T-helper 2 cell treated with Interferon-gamma antibody and Interleukin-4, amounts not matched to agents 100 ng/mL and 5 ng/mL, for 36 hours (primary cell): ENCODE measurements at regions not wholly inside any gene's neighbourhood (a gene's known extent, or its start where the extent isn't known, plus 50 kb on each side); places are given as distances from the start of the nearest gene placed in this dataset.

Experiments used
- intact Hi-C: fragments of 100-400 bp; cut with micrococcal nuclease; formaldehyde crosslinking; loops from one replicate; pipeline ENCODE4 v1.15.1; 2023

DNA sequence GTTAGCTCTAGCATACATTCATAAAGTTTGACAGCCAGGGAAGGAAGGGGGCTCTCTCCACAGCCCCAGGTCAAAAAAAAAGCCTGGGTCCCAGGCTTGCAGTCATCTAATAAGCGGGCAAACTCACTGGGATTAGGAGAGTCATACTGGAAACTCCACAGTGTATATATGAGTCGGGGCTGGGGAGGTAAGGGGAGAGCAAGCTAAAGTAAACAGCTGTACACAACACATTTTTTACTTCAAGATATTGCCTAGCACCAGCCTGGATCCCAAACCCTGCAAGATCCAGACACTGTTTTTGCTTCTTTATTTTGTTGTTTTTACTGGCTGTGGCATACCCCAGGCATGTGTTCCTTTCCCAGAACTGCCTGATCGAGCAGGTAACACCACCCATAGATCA lies 291.3 kb upstream of the TANK start:
- intact Hi-C loops, result no loop called here

DNA sequence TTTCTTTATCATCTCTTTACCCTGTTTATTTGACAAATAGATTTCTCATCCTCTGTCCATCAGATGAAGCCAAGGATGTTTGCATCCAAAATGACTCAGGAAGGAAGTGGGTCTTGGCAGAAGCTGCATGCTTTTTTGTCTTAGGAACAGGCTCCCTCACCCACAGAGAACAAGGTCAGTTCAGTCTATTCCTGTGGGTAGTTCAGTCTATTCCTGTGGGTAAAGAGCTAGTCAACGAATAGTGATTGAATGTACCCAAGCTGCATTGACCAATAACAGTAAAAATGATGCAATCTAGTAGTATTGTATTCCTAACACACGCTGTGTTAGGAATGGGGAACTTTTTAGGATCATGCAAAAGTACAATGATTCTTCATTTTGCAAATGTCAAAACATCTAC lies 290.8 kb upstream of the TANK start:
- intact Hi-C loops, result no loop called here

DNA sequence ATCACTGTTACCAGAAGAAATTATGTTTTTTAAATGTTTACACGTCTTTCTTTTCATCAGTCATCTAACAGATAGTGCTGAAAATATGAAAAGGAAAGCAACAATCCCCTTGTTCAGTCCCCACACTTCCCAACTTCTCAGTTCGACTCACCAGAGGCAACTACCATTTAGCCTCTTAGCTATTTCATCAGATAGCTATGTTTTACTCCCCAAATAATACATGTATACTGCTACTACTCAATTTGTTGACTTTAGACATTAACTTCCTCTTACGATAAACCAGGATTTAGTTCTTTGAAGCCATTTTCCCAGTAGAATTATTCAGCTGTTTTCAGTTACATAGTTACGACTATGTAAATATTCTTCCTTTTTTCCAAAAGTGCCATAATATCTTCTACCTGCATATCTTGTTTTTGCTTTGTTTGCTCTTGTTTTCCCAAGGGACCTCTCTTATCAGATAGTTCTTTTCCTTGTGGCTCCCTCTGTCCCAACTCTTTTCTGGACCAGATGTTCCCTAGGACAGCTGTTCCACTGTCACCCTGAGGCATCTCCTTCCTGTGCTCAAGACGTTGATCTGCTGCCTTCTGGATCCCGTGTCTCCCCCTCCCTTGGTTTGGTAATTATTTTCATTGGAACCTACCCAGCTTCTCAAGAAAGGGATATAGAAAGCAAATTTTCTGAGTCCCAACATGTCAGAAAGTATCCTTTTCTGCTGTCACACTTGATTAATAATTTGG lies 289.3 kb upstream of the TANK start:
- intact Hi-C loops, result no loop called here

DNA sequence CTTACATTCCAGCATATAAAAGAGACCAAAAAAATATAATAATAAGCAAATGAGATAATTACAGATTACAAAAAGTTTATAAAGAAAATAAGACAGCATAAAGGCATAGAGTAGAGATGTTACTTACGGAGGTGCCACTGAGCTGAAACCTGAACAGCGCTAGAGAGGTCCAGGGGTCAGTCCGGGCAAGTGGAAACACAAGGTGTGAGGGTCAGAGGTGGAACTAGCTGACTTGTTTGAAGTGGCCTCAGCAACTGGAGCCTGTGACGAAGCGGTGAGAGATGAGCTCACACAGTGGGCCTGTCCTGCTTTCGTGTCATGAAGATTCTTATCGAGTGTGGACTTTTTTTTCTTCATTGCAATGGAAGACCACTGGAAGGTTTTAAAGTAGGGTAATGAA lies 288.3 kb upstream of the TANK start:
- intact Hi-C loops, result no loop called here

DNA sequence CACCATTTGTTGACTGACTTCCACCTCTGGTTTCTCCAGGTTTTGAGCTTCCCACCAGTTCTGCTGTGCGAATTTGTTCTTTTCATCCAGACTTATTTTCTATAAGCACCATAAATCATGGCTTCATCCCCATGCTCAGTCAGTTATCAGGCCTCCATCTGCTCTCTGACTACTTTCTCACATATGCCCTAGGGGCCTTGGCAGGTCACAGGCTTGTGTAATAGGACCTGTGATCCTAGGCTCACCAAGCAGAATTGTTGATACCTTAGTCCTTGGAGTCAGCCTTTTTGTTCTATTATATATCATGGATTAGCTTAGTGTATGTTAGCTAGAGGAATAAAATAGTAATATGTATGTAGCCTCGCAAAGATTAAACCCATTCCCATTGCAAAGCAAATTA lies 284.2 kb upstream of the TANK start:
- intact Hi-C loops, result no loop called here

DNA sequence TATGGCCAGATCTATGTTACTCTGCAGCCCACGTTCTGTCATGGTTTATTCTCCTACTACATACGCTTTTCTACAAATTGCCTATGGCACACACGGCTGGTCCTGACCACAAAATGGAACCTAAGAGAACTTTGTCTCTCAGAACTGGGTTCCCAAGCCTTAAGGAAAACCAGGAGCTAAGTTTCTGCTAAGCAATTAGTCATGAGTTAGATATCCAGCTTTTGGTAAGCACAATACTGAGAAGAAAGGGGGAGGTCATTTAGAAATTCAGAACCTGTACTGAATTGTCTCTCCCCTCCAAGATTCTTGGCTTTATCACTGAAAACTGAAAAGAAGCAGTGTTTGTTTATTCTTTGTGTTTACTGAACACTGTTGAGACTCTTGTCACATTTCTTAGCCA lies 283.5 kb upstream of the TANK start:
- intact Hi-C loops, result no loop called here

DNA sequence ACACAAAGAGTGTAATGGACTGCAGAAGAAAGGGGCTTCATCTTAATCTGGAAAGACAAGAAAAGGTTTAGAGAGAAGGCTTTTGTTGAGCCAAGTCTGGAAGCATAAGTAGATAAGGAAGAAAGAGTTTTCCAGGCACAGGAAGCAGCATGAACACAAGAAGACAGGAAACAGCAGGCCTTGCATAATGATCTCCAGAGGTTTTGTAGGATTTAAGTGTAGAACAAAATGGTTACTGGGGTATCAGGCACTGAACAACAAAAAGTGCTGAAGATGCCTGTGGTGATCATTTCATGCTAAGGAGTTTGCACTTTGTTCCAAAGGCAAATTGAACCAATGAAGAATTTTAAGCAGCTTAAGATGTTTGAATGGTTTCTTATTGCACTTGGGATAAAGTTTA lies 281.6 kb upstream of the TANK start:
- intact Hi-C loops, result no loop called here

DNA sequence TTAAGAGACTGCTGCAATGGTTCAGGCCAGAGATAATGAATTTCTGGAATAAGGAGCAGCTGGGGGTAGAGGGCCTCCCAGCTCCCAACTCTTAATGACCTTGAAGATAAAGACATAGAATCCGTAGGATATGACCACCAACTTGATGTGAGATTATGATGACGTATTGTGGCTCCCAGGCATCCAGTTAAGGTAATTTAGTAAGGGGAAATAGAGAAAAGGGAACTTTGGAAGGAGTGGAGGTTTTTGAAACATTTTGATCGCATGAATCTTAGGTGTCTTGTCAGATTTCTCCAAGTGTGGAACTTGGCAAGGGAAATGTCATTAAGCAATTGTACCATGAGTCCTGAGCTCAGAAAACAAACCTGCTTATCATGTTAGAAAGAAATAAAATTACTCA lies 277.3 kb upstream of the TANK start:
- intact Hi-C loops, result no loop called here

DNA sequence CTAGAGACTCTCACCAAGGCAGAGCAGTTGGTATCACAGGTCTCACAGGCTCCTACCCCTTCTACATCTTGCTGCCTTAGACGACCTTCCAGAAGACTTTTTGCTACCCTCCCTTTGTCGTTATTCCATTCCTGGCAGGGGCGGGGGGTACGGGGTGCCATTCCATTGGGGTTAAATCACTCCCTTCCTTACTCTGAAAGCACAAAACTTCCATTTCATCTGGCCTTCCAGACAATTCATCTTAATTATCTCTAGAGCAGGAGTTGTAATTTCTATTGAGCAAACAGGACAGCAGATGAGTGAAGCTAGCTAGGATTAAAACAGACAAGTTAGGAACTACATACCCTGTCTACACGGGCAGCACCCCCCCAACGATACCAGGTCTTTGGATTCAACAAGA lies 276.2 kb upstream of the TANK start:
- intact Hi-C loops, result no loop called here

DNA sequence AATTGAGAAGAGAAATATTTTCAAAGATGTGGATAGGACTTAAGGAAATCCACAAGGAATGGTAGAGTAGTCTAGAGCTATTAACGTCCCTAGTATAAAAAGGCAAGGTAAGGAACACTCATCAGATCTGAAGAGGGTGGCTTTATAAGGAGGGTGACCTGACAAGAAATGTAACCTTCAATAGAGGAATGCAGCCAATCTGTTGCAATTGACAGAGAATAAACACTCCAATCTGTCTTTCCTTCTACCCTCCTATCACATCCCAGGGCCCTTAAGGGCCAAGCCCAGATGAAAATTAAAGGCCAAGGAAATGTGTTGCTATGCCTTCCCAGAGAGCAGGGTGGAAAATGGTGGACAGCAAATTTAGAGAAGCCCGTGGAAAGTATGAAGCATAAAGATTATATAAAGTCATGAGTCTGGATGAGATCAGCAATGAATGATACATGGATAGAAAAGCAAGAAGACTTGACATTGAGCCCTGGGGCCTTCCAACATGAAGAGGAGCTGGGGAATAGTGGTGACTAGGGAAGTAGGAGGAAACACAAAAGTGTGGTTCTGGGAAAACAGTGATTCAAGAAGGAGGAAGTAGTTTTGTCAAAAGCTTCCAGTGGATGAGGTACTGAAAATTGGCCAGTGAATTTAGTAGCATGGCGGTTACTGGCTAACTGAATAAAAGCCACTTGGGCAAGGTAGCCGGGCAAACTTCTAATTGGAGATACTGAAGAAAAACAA lies 270.6 kb upstream of the TANK start:
- intact Hi-C loops, result no loop called here

DNA sequence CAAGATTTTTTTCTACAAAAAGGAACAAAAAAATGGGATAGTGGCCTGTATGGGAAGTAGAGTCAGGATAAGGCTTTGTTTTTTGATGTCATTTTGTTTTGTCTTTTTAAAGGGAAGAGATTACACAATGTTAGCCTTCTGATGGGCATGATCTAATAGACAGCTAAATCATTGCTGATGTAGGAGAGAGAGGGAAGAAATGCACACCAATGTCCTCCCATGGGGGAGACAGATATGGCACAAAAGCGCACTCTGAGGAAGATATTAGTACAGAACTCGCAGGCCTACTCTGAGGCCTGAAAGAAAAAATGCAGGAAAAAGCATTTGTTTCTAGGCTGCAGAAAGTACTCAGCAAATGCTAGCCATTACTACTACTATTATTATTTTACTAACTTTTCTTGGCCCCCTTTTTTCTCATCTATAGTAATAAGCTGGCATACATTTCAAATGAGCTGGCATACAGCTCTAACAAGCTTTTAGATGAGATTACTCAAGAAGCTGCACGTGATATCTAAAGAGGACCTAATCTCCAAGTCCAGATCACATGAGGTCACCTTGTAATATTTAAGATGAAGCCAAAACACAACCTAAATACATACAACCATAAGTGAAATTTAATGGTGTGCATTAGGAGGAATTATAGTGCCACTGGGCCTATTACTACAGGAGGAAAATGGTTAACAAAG lies 269.4 kb upstream of the TANK start:
- intact Hi-C loops, result no loop called here

DNA sequence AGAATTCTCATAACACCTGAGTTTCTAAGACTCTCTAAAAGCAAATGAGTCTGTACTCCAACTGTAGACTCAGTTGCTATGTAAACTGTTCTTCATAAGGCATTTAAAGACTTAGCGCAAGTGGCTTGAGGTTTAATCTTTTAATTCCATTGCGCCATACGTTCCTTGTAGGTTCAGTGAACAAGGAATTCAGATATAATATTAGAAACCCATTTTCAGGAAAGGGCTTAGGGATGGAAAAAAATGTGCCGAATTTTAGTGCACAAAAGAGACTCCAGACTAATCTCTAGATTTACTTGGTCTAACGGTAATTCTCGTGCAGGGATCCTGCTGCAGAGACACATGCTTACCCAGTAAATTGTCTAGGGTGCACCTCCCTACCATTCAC lies 268.9 kb upstream of the TANK start:
- intact Hi-C loops, result no loop called here

DNA sequence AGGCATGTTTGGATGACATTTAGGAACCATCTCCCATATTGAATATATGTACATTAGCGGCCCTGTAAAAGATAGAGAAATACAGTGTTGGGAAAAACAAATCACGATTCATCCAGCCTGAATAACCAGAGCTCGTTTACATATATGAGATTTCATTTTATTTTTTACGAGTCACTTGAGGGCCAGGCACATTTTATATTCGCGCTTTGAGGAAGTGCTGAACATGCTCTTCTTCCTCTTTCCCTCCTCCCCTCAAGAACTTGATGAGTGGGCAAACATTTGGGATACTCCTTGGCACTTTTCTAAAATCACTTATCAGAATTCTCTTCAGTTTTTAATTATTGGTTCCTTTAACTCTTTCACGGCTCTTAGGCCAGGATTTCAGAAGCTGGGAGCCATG lies 268.0 kb upstream of the TANK start:
- intact Hi-C loops, result no loop called here

DNA sequence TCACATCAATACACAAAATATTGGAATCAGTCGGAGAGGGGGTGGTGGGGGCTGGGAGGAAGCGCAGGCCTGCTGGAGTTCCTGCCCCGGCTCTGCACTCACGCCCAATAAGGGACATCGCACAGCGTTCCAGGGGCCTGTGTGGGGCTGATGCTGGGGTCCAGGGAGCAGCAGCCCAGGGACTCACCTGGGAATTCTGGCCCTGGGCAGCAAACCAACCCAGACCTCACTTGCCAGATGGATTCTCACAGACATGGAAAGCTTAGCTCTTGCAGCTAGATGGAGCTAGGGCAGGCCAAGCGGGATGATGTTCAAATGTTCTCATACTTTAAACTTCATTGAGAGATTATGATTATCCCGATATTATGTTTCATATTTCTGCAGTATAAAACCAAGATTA lies 266.6 kb upstream of the TANK start:
- intact Hi-C loops, result no loop called here

DNA sequence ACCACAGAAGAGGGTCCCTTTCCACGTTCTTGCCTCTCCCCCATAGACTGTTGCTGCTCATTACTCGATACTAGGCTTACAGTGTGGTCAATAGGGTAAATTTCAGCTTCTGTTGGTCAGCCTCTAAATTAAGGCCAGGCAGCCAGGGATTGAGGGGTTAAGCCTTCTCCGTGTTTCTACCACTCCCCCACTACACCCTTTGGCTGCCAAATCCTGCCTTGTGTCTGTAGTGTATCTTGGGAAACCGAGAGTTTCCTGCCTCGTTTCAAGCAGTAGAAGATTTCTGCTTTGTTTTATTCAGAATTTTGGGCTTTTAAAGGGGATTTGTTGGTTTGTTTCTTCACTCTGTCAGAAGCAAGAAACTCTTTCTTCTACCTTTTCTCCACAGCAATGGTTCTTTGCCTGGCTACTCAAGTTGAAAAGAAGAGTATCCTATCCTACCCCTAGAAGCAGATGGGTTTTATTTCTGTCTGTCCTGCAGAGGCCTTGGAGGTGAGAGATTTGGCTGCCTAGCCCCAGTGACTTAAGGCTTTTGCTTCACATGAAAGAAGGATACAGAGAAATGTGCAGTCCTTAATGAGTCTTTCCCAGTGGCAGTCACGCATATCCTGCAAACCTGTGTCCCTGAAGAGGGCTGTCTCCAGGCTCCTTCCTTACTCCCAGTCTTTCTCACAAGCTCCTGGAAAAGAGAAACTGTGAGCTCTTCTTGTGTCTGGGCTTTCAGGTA lies 261.5 kb upstream of the TANK start:
- intact Hi-C loops, result no loop called here

DNA sequence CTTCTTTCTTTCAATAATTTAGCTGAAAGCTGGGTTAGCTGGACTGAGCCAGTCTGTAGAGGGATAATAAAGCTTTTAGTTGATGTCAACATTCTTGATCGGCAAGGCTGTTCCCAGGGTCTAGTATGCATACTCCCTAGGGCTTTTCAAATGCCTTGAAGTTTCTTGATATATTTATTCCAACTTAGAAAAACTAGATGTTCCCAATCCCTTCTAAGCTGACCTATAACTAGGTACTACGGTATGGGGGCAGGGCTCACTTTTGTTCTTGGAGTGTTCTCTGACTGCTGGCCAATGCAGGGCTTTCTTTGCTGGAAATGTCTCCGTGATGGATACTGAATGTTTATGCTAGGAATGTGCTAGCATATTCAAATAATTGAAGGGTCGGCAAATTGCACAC lies 258.6 kb upstream of the TANK start:
- intact Hi-C loops, result no loop called here

DNA sequence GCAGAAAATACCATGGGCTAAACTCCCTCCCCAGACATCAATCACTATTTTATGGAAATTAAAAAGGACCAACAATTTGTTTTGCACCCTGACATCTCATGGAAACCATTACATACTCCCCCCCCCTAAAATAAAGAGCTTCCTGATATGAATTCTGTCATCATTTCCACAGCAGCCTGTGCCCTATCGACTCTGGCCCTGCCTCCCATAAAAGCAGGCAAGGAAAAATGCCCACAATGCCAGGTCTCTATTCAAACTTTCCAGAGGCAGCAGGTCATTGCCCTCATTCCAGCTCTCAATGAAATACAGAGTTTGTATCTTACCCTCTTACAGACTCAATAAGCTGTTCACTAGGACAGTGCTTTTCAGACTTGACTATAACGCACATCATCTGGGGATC lies 254.4 kb upstream of the TANK start:
- intact Hi-C loops, result no loop called here

DNA sequence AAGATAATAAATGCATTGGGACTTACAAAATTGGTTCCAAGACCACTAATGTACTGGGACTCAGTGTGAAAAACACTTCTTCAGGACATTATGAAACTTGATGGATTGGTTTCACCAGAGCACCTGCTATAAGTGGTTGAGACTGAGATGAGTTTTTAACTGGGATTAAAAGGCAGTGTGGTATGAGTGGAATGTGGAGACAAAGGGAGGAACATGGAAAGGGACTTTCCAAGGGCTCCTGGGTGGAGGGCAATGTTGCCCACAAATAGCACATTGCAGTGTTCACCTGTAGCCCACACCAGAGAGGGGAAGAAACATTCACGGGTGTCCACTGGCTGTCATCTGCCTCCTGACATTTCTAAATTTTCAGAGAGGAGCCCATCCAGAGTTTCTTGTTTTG lies 253.3 kb upstream of the TANK start:
- intact Hi-C loops, result no loop called here

DNA sequence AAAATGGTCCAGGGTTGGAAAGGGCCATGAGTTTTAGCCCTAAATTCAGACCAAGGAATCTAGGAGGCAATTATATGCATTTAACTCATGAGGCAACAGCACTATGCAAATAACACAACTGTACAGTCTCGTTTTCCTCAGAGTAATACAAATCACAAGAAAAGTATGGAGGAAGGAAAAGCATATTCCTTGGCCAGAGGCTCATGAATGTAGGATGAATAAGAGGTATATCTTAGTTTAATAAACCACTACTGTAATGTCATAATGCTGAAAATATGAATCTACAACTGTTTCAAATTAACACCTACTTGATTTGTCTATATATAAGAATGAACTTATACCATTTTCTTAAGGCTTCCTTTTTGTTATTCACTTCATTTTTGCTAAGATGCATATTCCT lies 252.5 kb upstream of the TANK start:
- intact Hi-C loops, result no loop called here

DNA sequence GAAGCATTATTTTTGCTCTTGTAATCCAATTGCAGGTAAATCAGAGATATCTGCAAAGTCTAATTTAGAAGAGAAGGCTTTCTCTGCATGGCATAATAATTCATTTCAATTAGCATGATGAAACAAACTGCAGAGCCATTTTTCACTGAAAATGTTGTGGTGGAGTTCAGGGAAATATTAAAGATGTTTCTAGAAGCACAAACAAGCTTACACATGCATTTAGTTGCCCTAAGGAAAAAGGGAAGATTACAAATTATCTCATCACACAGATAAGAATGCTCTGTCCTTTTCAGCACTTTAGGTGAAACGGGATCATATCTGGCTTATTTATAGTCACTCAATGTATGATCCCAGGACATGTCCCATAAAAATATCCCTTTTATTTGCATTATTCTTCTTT lies 252.1 kb upstream of the TANK start:
- intact Hi-C loops, result no loop called here

DNA sequence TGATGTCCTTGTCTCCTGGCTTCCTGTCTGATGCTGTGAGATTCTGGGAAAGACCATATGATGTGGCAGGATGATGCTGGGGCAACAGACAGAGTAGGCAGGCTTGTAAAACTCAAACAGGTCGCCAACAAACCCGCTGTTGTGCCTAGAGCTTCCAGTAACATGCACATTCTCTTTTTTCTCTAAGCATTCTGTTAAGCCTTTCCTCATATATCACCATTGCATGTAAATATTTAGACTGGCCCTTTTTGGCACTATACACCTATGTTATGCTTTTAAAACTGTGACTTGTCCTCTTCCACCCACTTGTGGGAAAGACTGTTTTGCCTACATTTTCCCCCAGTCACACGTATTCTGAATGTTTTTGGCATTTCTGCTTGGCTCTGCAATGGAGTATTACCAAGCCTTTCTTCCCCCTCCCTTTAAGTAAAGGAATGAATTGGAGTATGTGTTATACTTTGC lies 250.4 kb upstream of the TANK start:
- intact Hi-C loops, result loop anchor here (10.0 kb wide), 1 partner anchor 795 kb away; no protein-coding TSS in a partner anchor

DNA sequence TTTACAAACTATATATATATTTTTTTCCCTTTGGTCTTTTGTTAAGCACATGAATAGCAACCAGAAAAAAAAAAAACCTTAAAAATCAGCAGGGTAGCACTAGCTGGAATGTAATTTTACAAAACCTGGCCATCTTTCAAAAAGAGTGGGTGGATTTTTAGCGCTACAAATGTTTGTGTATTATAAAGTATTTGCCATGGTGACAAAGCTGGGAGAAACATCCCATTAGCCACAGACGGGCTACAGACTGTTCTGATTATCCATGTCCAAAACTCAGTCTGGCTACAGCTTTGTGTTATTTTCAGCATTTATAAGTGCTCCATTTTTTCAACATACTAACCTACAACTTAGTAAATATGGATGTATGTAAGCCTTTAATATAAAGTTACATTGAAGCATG lies 249.5 kb upstream of the TANK start:
- intact Hi-C loops, result loop anchor here (10.0 kb wide), 1 partner anchor 796 kb away; no protein-coding TSS in a partner anchor
